SIG-M5 treated with dmso at 0.1 percent for 504 hours (cell line): ENCODE measurements at regions not wholly inside any gene's neighbourhood (a gene's known extent, or its start where the extent isn't known, plus 50 kb on each side); places are given as distances from the start of the nearest gene placed in this dataset.
"Not testable (repeated sequence)": the region's sequence is repeated elsewhere in the genome, so short reads cannot be mapped to it uniquely, and the experiment has no call there.

Experiments used
- DNase-seq: peaks from one replicate; lab custom pipeline; 2025; ENCODE audit not compliant: unreplicated experiment; lab: John Stamatoyannopoulos, UW

- DNase-seq: no peak
Measured at GRCh38 chr9:85487872-85488271, 253.9 kb downstream of the AGTPBP1 start.

GRCh38 chr9:85484235-85484634 lies 257.5 kb downstream of the AGTPBP1 start:
- DNase-seq: no peak

- no peak for DNase-seq
Measured at GRCh38 chr9:85483208-85483607, 258.5 kb downstream of the AGTPBP1 start.

DNA sequence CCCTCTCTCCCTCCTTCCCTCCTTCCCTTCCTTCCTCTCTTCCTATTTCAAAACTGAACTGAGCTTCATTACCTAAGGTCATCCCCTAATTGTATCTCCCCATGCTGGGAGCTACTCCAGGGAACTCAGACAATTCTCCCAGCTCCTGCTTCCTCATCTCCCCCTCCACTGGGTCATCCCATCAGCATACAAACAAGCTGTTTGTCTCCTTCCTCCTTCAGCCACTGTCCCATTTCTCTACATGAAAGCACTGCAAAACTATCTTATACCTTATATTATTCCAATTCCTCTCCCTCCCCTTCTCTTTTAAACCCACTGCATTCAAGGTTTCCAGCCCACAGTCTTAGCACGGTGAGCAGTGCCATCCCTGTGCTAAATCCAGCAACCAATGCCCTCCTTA lies 262.4 kb downstream of the AGTPBP1 start:
- DNase-seq: no peak

GRCh38 chr9:85478847-85479246 lies 262.9 kb downstream of the AGTPBP1 start:
- DNase-seq: no peak

GRCh38 chr9:85474896-85475295 lies 266.9 kb downstream of the AGTPBP1 start:
- DNase-seq: not testable (repeated sequence)

DNA sequence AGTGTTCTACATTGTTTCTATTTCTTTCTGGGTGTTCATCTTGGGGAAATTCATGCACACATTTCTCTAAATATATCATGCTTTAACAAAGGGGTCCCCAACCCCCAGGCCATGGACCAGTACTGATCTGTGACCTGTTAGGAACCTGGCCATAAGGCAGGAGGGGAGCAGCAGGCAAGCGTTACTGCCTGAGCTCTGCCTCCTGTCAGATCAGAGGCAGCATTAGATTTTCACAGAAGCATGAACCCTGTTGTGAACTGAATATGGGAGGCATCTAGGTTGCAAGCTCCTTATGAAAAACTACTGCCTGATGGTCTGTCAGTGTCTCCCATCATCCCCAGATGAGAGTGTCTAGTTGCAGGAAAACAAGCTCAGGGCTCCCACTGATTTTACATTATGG lies 270.0 kb downstream of the AGTPBP1 start:
- DNase-seq: no peak

DNA sequence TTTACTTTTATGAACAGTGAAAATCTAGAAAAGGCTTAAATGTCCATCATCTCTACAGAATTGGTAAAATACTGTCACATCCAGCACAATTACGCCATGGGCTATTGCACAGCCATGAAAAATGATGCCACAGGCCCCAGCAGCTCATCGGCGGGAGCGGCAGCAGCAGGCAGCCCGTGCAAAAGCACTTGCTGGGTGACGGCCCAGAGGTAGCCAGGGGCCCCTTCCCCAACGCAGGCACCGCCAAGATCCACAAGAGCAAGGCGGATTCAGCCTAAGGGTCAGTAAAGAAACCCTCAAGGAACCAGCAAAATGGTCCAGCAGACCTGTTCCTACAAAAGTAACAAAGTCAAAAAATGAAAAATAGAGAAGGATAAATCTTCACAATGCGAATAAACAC lies 272.7 kb downstream of the AGTPBP1 start:
- DNase-seq: no peak

GRCh38 chr9:85466834-85467233 lies 274.9 kb downstream of the AGTPBP1 start:
- DNase-seq: no peak

GRCh38 chr9:85458114-85458864 lies 283.5 kb downstream of the AGTPBP1 start:
- DNase-seq: not testable (repeated sequence)

GRCh38 chr9:85453850-85454249 lies 287.9 kb downstream of the AGTPBP1 start:
- DNase-seq: no peak

DNA sequence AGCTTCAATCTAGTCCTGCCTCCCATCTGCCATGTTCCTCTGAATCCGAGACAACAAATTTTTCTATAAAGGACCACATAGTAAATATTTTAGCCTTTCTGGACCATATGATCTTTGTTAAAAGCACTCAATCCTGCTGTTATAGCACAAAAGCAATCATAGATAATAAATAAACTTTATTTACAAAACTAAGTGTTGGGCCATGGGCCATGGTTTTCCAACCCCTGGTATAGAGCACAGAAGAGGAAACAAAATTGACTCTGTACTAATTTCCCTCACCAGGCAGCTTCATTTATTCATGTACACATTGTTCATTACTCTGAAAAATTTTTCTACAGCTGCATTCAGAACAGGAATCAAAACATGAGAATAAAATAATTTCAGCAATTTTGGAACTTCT lies 288.9 kb downstream of the AGTPBP1 start:
- DNase-seq: no peak

DNA sequence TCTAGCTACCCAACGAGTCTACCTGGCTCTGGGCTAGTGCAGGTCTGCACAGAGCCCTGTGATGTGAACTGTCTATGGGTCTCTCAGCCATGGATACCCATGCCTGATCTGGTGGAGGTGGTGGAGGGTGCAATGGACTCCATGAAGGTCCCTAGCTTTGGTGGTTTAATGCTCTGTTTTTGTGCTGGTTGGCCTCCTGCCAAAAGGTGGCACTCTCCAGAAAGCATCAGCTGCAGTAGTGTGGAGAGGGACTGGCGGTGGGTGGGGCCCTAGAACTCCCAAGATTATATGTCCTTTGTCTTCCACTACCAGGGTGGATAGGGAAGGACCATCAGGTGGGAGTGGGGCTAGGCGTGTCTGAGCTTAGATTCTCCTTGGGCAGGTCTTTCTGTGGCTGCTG lies 290.1 kb downstream of the AGTPBP1 start:
- DNase-seq: no peak

DNA sequence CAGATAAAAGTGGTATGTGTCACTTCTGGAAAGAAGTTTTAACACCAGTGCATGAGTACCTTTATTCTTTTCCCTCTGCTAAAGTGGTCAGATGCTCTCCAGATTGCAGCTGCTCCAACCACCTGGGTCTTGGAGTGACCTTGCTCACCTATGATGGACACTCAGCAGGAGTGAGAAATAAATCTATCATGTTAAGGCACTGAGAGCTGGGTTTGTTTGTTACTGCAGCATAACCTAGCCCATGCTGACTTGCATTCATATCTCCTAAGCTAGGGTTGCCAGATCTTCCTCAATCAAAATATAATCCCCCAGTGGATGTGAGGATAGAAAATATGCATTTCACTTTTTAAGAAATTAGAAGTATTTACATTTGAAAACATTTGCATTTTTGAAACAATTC lies 295.9 kb downstream of the AGTPBP1 start:
- no peak for DNase-seq

DNA sequence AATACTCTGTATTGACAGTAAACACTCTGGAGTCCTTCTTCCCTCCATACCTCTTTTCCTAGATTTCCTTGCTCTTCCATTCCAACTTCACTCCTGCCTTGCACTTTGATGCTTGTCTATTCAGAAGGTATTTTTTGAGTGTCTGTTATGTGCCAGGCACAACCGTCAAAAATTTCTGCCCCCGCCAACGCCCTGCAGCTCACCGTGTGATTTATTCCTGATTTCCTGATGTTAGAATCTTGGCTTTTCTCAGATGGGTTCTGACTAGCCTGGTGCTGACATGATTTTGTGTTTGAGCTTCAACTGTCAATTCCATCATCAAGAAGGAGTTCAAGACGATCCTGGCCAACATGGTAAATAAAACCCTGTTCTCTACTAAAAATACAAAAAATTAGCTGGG lies 297.5 kb downstream of the AGTPBP1 start:
- no peak for DNase-seq

- DNase-seq: no peak
Measured at GRCh38 chr9:85443190-85443598, 298.6 kb downstream of the AGTPBP1 start.

- no peak for DNase-seq
Measured at GRCh38 chr9:85439791-85440190, 302.0 kb downstream of the AGTPBP1 start.

DNA sequence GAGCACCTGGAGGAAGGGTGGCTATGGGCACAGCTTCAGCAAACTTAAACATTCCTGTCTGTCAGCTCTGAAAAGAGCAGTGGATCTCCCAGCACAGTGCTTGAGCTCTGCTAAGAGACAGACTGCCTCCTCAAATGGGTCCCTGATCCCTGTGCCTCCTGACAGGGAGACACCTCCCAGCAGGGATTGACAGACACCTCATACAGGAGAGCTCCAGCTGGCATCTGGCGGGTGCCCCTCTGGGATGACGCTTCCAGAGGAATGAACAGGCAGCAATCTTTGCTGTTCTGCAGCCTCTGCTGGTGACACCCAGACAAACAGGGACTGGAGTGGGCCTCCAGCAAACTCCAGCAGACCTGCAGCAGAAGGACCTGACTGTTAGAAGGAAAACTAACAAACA lies 307.8 kb downstream of the AGTPBP1 start:
- DNase-seq: not testable (repeated sequence)

DNA sequence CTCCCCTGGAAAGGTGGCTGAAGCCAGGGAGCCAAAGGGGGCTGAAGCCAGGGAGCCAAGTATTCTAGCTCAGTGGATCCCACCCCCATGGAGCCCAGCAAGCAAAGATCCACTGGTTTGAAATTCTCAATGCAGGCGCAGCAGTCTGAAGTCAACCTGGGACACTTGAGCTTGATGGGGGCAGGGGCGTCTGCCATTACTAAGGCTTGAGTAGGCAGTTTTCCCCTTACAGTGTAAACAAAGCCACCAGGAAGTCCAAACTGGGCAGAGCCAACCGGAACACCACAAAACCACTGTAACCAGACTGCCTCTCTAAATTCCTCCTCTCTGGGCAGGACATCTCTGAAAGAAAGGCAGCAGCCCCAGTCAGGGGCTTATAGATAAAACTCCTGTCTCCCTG lies 308.2 kb downstream of the AGTPBP1 start:
- not testable (repeated sequence) for DNase-seq

DNA sequence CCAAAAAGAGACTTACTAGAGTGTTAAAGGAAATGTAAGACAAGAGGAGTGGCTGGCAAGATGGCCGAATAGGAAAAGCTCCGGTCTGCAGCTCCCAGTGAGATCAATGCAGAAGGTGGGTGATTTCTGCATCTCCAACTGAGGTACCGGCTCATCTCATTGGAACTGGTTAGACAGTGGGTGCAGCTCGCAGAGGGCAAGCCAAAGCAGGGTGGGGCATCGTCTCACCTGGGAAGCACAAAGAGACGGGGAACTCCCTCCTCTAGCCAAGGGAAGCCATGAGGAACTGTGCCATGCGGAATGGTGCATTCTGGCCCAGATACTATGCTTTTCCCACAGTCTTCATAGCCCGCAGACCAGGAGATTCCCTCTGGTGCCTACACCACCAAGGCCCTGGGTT lies 308.7 kb downstream of the AGTPBP1 start:
- no peak for DNase-seq

DNA sequence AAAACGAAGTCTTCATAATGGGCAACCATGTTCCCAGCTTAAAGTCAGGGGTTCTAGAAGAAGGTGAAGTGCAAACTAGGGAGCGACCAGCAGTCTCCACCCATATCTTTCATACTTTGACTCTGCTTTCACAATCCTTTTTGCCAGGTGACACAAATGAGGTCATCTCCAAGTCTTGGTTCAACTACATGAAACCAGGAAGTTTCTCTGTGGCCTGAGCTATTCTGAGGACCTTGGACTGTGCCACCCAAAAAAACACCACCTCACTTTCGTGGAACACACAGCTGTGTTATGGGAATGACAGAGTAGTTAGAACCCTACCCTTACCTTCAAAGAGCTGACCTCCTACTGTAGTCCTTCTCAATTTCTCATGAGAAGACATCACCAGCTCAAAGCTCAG lies 309.2 kb downstream of the AGTPBP1 start:
- peak; percentile 5 for DNase-seq

DNA sequence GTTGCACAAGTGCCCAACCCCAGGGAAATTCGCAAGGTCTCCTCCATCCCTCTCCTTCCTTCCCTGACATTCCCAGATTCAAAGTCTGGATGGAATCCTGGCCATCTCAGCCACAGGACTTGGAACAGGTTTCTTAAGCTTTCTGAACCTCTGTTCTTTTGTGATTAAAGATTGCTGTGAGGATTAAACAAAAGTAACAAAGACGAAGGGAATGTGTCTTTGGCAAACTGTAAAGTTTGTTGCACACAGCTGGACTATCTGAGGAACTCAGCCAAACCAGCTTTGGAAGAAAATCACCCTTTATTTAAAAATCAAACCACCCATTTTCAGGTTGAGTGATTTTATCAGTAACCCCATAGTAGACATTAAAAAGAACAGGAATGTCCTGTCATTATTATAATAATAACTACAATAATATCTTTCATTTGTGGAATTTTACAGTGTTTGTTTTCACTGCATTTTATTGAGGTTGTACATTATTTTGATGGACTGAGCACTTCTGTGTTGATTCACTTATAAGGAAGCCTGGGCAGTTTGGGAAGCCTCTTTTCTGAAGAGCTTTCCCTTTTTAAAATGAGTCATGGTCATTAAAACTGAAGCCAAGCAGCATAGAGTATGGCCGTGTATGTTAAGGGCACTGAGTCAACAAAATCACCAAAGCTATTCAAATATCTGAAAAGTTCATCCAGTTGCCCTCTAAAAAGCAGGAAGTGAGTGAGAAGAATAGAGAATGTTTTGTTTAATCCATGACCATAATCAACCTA lies 310.2 kb downstream of the AGTPBP1 start:
- DNase-seq: peak; percentile 9
